GM06990 (cell line): ENCODE measurements at regions not wholly inside any gene's neighbourhood (a gene's known extent, or its start where the extent isn't known, plus 50 kb on each side); places are given as distances from the start of the nearest gene placed in this dataset.
"Not testable (repeated sequence)": the region's sequence is repeated elsewhere in the genome, so short reads cannot be mapped to it uniquely, and the experiment has no call there.

ENCODE experiments used
- DNase-seq: peaks from one replicate; pipeline ENCODE4 v3.0.0-alpha.2; 2011; ENCODE audit not compliant: insufficient read length; ENCODE audit errors: extremely low read depth
- H3K27me3 ChIP-seq: replicated peaks from 2 replicates; pipeline ENCODE4 v1.6.0; 2011; ENCODE audit warnings: low read length; ENCODE audit not compliant: control insufficient read depth, insufficient read depth
- H3K36me3 ChIP-seq: 2 replicates; pipeline ENCODE4 v1.5.1; 2011; ENCODE audit warnings: low read length; ENCODE audit not compliant: control insufficient read depth, insufficient read depth
- H3K4me3 ChIP-seq: replicated peaks from 2 replicates; pipeline ENCODE4 v1.5.1; 2011; ENCODE audit warnings: low read depth, mild to moderate bottlenecking, control low read depth, low read length
- TF ChIP-seq, protein P1 (sequence below): IDR thresholded peaks from 2 replicates; pipeline ENCODE4 v1.5.1; 2011; ENCODE audit warnings: low read length, control low read depth, mild to moderate bottlenecking, inconsistent platforms; ENCODE audit not compliant: insufficient read depth, poor library complexity, severe bottlenecking

DNA sequence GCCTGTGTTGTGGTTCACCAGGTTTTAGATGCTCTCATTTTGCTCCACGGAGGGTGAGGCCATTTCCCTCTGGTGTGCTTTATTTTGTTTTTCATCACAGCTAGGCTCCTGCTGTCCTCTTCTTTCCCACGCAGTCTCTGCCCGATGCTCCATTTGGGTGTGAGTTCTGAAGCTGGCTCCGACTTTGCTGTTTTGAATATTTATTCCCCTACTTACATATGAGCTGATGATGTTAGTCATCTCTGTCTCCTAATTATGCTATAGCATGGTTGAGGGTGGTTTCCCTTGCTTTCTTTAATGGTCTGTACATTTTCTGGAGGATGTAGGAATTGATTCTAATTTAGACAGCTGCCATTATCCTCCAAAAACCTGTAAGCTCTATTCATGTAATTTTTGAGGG is 168.1 kb upstream of the MYRIP start:
- Histone ChIP-seq H3K4me3 (no peak overlapping the region), H3K27me3 (no peaks in the 10 kb centered on the region), H3K36me3 (no peaks in the 10 kb centered on the region)
- TF ChIP-seq, protein P1, sequence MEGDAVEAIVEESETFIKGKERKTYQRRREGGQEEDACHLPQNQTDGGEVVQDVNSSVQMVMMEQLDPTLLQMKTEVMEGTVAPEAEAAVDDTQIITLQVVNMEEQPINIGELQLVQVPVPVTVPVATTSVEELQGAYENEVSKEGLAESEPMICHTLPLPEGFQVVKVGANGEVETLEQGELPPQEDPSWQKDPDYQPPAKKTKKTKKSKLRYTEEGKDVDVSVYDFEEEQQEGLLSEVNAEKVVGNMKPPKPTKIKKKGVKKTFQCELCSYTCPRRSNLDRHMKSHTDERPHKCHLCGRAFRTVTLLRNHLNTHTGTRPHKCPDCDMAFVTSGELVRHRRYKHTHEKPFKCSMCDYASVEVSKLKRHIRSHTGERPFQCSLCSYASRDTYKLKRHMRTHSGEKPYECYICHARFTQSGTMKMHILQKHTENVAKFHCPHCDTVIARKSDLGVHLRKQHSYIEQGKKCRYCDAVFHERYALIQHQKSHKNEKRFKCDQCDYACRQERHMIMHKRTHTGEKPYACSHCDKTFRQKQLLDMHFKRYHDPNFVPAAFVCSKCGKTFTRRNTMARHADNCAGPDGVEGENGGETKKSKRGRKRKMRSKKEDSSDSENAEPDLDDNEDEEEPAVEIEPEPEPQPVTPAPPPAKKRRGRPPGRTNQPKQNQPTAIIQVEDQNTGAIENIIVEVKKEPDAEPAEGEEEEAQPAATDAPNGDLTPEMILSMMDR = no peak
- DNase-seq = no peak

- no peak for DNase-seq
- TF ChIP-seq, protein P1 = no peak
- Histone ChIP-seq H3K27me3 (no peaks in the 10 kb centered on the region), H3K4me3 (no peak overlapping the region), H3K36me3 (no peaks in the 10 kb centered on the region)
Measured at GRCh38 chr3:39644176-39644575, 165.2 kb upstream of the MYRIP start.

DNA sequence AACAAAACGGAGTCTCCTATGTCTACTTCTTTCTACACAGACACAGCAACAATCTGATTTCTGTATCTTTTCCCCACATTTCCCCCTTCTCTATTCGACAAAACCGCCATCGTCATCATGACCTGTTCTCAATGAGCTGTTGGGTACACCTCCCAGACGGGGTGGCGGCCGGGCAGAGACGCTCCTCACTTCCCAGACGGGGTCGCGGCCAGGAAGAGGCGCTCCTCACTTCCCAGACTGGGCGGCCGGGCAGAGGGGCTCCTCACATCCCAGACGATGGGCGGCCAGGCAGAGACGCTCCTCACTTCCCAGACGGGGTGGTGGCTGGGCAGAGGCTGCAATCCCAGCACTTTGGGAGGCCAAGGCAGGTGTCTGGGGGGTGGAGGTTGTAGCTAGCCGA is 158.2 kb upstream of the MYRIP start:
- not testable (repeated sequence) for H3K4me3 ChIP-seq, DNase-seq, H3K36me3 ChIP-seq, H3K27me3 ChIP-seq

GRCh38 chr3:39651993-39652739 is 157.2 kb upstream of the MYRIP start:
- TF ChIP-seq, protein P1 = no peak
- no peak for DNase-seq
- H3K4me3 ChIP-seq = no peak overlapping the region
- H3K27me3 ChIP-seq = no peaks in the 10 kb centered on the region
- H3K36me3 ChIP-seq = no peaks in the 10 kb centered on the region

GRCh38 chr3:39655718-39656117 is 153.7 kb upstream of the MYRIP start:
- not testable (repeated sequence) for H3K4me3 ChIP-seq, H3K27me3 ChIP-seq, H3K36me3 ChIP-seq, DNase-seq

GRCh38 chr3:39657075-39657474 is 152.3 kb upstream of the MYRIP start:
- no peaks in the 10 kb centered on the region for H3K27me3 ChIP-seq
- no peak overlapping the region for H3K4me3 ChIP-seq
- DNase-seq = no peak
- TF ChIP-seq, protein P1 = no peak
- no peaks in the 10 kb centered on the region for H3K36me3 ChIP-seq

DNA sequence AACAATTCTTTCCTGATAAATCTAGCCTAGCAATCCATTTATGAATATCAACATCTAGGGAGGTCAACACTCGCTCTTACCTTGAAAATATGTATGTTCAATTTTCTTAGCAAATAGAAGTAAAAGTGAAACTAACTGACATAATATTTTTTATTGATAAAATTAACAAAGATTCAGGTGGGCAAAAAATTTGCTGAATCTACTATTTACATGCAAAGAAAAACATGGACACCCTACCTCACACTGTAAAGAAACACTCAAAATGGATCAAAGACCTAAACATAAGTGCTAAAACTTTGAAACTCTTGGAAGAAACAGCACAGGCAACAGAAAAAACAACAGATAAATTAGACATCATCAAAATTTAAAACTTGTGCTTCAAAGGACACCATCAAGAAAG is 151.6 kb upstream of the MYRIP start:
- DNase-seq = no peak
- Histone ChIP-seq H3K36me3 (no peaks in the 10 kb centered on the region), H3K4me3 (no peak overlapping the region), H3K27me3 (no peaks in the 10 kb centered on the region)
- TF ChIP-seq, protein P1 = no peak
